HK-2 (cell line): ENCODE measurements at regions not wholly inside any gene's neighbourhood (a gene's known extent, or its start where the extent isn't known, plus 50 kb on each side); places are given as distances from the start of the nearest gene placed in this dataset.

Source experiments
- DNase-seq: peaks from one replicate; pipeline ENCODE4 v3.0.0-alpha.2; 2018; ENCODE audit not compliant: unreplicated experiment

GRCh38 chr5:67515762-67516161 lies 319.2 kb upstream of the CD180 start:
- DNase-seq, result no peak

DNA sequence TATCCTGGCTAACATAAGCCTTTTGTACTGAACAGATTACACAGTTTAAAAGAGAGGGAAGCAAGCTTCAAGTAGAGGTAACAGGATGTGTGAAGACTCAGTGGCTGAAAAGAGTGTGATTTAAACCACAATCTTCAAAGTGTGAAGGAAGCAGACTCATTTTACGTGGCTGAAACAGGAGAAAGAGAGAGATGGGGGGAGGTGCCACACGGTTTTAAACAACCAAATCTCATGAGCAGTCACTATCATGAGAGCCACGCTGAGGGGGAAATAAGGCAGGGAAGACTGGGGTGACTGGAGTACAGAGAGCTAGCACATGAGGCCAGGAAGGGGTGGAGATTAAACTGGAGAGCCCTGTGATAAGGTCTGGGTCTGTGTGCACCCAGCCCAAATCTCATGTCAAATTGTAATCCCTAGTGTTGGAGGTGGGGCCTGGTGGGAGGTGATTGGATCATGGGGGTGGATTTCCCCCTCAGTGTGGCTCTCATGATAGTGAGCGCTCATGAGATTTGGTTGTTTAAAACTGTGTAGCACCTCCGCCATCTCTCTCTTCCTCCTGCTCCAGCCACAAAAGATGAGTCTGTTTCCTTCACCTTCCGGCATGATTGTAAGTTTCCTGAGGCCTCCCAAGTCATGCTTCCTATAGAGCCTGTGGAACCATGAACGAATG lies 318.6 kb upstream of the CD180 start:
- no peak for DNase-seq

GRCh38 chr5:67512758-67513157 lies 316.2 kb upstream of the CD180 start:
- no peak for DNase-seq

- DNase-seq, result no peak
Observed at GRCh38 chr5:67511911-67512310, 315.3 kb upstream of the CD180 start.

- DNase-seq, result no peak
Observed at GRCh38 chr5:67510204-67510603, 313.6 kb upstream of the CD180 start.

DNA sequence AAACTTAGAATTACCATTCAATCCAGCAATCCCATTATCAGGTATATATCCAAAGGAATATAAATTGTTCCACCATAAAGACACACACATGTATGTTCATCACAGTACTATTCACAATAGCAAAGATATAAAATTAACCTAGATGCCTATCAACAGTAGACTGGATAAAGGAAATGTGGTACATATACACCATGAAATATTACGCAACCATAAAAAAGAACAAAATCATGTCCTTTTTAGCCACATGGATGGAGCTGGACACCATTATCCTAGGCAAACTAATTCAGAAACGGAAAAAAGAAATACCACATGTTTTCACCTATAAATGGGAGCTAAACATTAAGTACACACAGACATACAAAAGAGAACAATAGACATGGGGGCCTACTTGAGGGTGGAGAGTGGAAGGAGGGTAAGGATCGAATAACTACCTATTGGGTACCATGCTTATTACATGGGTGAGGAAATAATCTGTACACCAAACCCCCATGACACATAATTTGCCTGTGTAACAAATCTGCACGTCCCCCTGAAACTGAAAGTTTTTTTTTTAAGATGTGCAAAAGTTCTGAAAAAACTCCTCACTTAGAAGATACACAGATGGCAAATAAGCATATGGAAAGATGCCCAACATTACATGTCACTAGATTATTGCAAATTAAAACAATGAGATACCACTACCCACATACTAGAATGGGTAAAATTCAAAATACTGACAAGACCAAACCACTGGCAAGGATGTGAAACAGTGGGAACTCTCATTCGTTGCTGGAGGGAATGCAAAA lies 313.0 kb upstream of the CD180 start:
- no peak for DNase-seq

GRCh38 chr5:67506241-67506640 lies 309.6 kb upstream of the CD180 start:
- no peak for DNase-seq

DNA sequence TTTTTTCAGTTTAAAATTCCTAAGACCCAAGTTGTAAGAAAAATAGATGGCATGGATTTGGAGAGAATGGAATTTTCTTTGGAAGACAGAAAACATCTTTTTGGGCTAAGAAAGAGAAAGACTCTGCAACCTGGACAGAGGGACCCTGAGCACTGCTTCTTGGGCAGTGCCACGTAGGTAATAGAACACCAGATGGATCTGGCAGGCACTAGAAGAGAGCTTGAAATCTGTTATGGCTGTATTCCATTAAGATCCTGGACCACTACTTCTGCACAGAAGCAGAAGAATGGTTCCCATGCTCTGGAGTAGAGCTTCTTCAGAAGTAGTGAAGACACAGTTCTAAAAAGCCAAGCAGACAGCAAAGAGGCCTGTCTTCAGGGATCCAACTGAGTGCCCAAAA lies 306.4 kb upstream of the CD180 start:
- DNase-seq, result no peak

DNA sequence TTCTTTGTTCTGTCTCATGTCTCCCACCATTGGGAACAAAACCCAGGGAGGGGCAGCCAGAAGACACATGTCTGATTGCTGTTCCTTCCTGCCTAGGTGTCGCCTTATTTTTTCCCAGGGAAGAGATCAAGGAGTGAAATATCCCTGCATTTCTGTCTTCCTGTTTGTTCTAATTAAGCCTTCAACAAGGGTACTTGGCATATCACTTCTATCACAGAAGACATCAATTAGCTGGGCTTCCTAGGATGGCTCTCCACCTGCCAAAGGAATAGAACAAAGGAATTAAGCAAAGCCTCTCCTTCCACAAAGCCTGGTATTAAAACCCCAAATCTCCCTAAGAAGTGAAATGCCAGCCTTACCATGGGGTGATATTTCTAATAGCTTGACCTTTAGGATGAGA lies 299.5 kb upstream of the CD180 start:
- DNase-seq, result no peak

GRCh38 chr5:67495072-67495471 lies 298.5 kb upstream of the CD180 start:
- DNase-seq, result no peak

GRCh38 chr5:67494186-67494855 lies 297.7 kb upstream of the CD180 start:
- no peak for DNase-seq

GRCh38 chr5:67493676-67494075 lies 297.1 kb upstream of the CD180 start:
- no peak for DNase-seq

- DNase-seq, result no peak
Observed at GRCh38 chr5:67490543-67491321, 294.1 kb upstream of the CD180 start.

DNA sequence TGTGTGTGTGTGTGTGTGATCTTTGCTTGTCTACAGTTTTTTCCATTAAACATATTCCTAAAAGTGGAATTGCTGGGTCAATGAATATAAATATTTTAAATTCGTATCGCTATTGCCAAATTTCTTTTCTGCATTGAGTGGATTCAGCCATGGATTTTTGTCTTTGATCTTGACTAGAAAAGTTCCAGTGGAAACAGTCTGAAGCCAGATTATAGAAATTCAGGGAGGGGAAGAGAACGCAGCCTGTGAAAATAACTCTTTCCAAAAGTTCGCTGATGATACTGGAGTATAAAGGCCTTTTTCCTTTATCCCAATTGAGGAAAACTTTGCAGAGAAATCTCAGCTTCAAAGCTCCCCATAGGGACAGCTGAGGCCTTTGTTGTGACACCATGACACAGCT lies 292.3 kb upstream of the CD180 start:
- no peak for DNase-seq

DNA sequence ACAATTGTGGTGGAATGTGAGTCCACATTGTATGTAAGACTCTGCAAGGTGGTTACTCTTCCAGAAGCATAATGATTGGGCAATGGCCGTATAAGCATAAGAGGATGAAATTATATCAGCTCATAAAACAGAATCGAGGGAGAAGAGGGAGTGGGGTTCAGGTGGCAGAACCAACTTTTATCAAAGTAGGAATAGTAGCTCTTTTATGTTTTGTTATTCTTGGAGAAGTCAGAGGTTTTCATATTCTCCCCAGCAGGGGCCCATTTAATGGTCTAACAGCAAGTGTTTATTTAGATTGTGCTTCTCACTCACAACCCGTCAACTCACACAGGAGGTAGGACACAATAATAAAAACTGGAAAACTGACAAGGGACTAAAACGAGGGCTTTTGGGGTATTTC lies 291.3 kb upstream of the CD180 start:
- no peak for DNase-seq

DNA sequence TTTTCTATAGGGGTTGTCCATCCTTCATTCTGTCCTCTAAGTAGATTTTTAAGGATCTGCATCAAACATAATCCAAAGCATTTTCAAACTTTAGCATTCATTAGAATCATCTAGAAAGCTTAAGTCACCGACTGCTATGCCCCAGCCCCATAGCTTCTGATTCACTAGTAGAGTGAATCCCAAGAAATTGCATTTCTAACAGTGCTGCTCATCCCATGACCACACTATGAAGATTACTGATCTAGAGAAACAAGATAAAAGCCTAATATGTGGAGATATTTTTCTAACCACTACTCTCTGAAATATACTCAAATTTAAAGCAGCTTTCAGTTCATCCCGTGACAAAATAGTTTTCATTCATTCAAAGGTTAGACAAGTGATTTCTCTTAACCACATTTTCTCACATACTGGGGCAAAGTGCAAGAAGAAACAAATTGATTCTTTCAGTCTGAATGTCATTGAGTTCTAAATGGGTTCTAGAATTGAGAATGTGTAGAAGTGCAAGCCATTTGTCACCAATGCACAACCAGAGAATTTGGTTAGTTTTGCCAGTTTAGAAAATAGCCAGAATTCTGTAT lies 286.9 kb upstream of the CD180 start:
- no peak for DNase-seq

GRCh38 chr5:67481362-67481761 lies 284.8 kb upstream of the CD180 start:
- DNase-seq, result no peak

DNA sequence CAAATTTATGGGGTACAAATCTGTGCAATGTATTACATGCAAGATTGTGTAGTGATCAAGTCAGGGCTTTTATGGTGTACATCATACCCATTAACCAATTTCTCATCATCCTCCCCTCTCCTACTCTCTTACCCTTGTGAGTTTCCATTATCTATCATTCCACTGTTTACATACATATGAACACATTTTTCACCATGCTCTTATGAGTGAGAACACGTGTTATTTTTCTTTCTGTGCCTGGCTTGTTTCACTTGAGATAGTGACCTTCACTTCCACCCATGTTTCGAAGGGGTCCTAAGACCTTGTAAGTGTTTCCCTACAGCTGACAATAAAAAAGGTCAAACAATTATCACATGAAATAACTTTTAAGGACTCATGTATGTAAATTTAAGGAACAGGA lies 281.7 kb upstream of the CD180 start:
- DNase-seq, result no peak

DNA sequence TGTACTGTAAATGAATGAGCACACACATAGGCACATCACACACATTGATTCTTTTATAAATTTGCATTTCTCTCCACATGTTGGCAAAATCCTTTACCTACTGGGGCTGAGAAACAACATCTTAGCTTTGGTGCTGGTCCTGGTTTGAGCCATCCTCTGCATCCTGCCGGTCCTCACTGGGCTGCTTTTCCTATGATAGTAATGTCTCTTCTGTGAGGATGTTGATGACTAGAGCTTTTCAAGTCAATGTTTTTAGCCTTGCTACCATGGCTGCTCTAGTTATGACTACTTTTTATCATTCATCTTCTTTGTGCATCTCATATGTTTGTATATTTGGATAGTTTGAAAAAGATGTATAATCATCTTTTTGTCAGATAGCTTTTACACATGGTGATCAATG lies 280.4 kb upstream of the CD180 start:
- no peak for DNase-seq

- DNase-seq, result no peak
Observed at GRCh38 chr5:67476531-67476930, 279.9 kb upstream of the CD180 start.

- DNase-seq, result no peak
Observed at GRCh38 chr5:67475489-67475888, 278.9 kb upstream of the CD180 start.
